GM12878 (cell line): ENCODE measurements at regions not wholly inside any gene's neighbourhood (a gene's known extent, or its start where the extent isn't known, plus 50 kb on each side); places are given as distances from the start of the nearest gene placed in this dataset.

Experiments used
- ATAC-seq: fragments of 200-7000 bp; cut with Tn5 transposase; 3 replicates; pipeline ENCODE4 v1.9.1; 2020; ENCODE audit warnings: mild to moderate bottlenecking, moderate library complexity
- BruUV-seq: library from RNA; stranded (reverse); fragments of 400-500 nt; replicated peaks from 2 replicates; lab custom pipeline; 2021; lab: Mats Ljungman, UMichigan
- CTCF ChIA-PET: fragments of 300-600 bp; sonication (Branson Sonifier 250); formaldehyde crosslinking; extraction: SDS; loops from one replicate; lab custom pipeline; 2021; ENCODE audit warnings: inconsistent platforms; lab: Yijun Ruan, JAX
- POLR2A ChIA-PET: fragments of 350-600 bp; formaldehyde crosslinking; extraction: SDS; loops from one replicate; lab custom pipeline; 2021; ENCODE audit warnings: inconsistent platforms; lab: Charles Lee
- RAD21 ChIA-PET: fragments of 300-600 bp; sonication (Branson Sonifier 250); formaldehyde crosslinking; loops from one replicate; lab custom pipeline; 2023; ENCODE audit warnings: antibody characterized with exemption; ENCODE audit not compliant: unreplicated experiment; lab: Charles Lee
- SMC1A ChIA-PET: fragments of 300-600 bp; sonication (Branson Sonifier 250); formaldehyde crosslinking; loops from one replicate; lab custom pipeline; 2023; ENCODE audit not compliant: unreplicated experiment, uncharacterized antibody; lab: Charles Lee
- DNase-seq: peaks from one replicate; pipeline ENCODE4 v3.0.0-alpha.2; 2011; ENCODE audit warnings: low read depth, low spot score
- FAIRE-seq: peaks from 3 replicates; lab custom pipeline; 2011; peaks lifted over from hg19 to GRCh38; lab: Jason Lieb, UNC
- H2AFZ ChIP-seq: 2 replicates; pipeline ENCODE4 v1.6.0; 2011; ENCODE audit warnings: low read depth, low read length, control low read depth; ENCODE audit not compliant: control insufficient read depth
- H3K27ac ChIP-seq: 2 replicates; pipeline ENCODE4 v1.5.1; 2011; ENCODE audit warnings: control low read depth; ENCODE audit not compliant: control insufficient read depth, insufficient read depth
- H3K27me3 ChIP-seq, 2 experiments: replicated peaks in 1 of 2; 2 replicates each; pipeline versions ENCODE4 v1.6.0 to v1.6.1; 2011; ENCODE audit warnings: low read length in 1 of 2; ENCODE audit not compliant: control insufficient read depth in 2 of 2, insufficient read depth in 2 of 2
- H3K36me3 ChIP-seq, 2 experiments: 2 replicates each; pipeline ENCODE4 v1.5.1; 2011; ENCODE audit warnings: low read length in 1 of 2; ENCODE audit not compliant: control insufficient read depth in 2 of 2, insufficient read depth in 2 of 2
- H3K4me1 ChIP-seq: 2 replicates; pipeline ENCODE4 v1.6.1; 2011; ENCODE audit warnings: mild to moderate bottlenecking, low read length, moderate library complexity, mixed read lengths; ENCODE audit not compliant: control insufficient read depth, insufficient read depth
- H3K4me2 ChIP-seq: 2 replicates; pipeline ENCODE4 v1.6.0; 2011; ENCODE audit warnings: control low read depth; ENCODE audit not compliant: control insufficient read depth, insufficient read depth
- H3K4me3 ChIP-seq: fragments of 200-600 bp; sonication (generic); 2 replicates; pipeline ENCODE4 v1.5.1; 2016
- H3K79me2 ChIP-seq: 2 replicates; pipeline ENCODE4 v1.6.0; 2011; ENCODE audit warnings: low read length; ENCODE audit not compliant: control insufficient read depth, insufficient read depth
- H3K9ac ChIP-seq: 2 replicates; pipeline ENCODE4 v1.8.0; 2011; ENCODE audit warnings: low read length, control low read depth, mixed read lengths; ENCODE audit not compliant: control insufficient read depth, insufficient read depth
- H3K9me3 ChIP-seq: replicated peaks from 3 replicates; pipeline ENCODE4 v1.5.1; 2011; ENCODE audit warnings: mild to moderate bottlenecking, low read length; ENCODE audit not compliant: control insufficient read depth, insufficient read depth
- H4K20me1 ChIP-seq: 2 replicates; pipeline ENCODE4 v1.6.0; 2011; ENCODE audit not compliant: control insufficient read depth, insufficient read depth
- KDM1A ChIP-seq: fragments of 200-600 bp; sonication (generic); IDR thresholded peaks from 2 replicates; pipeline ENCODE4 v1.6.1; 2016; ENCODE audit warnings: borderline replicate concordance
- NFYA ChIP-seq: IDR thresholded peaks from 2 replicates; pipeline ENCODE4 v1.6.1; 2011; ENCODE audit warnings: low read depth, mild to moderate bottlenecking, low read length, improper control_type of control experiment, borderline replicate concordance
- NR2F1 ChIP-seq: fragments of 450-650 bp; conservative IDR thresholded peaks from 2 replicates; pipeline ENCODE4 v1.6.1; 2017; ENCODE audit warnings: mild to moderate bottlenecking
- PML ChIP-seq: IDR thresholded peaks from 2 replicates; pipeline ENCODE4 v1.6.1; 2012; ENCODE audit warnings: low read length, inconsistent platforms
- RBBP5 ChIP-seq: fragments of 200-600 bp; sonication (generic); conservative IDR thresholded peaks from 2 replicates; pipeline ENCODE4 v1.6.1; 2016
- SMAD1 ChIP-seq: fragments of 450-650 bp; IDR thresholded peaks from 2 replicates; pipeline ENCODE4 v1.6.1; 2018; ENCODE audit warnings: mild to moderate bottlenecking, low read depth; ENCODE audit not compliant: partially characterized antibody
- ZNF24 ChIP-seq: fragments of 450-650 bp; IDR thresholded peaks from 2 replicates; pipeline ENCODE4 v1.6.1; 2017; ENCODE audit warnings: antibody characterized with exemption, mild to moderate bottlenecking
- ZNF384 ChIP-seq: IDR thresholded peaks from 2 replicates; pipeline ENCODE4 v1.6.1; 2012; ENCODE audit warnings: low read depth, mild to moderate bottlenecking, low read length, improper control_type of control experiment, borderline replicate concordance
- WGBS: methylation state at CpG from one replicate; pipeline ENCODE4 v1.1.6; 2016; ENCODE audit warnings: low lambda C conversion rate; ENCODE audit not compliant: insufficient replicate concordance, insufficient coverage; ENCODE audit errors: missing lambda C conversion rate; 5-methylcytosine and 5-hydroxymethylcytosine counted together
- in situ Hi-C: fragments of 300-500 bp; cut with MboI; formaldehyde crosslinking; loops from 9 replicates; pipeline ENCODE4 v1.14.3; 2018; ENCODE audit warnings: mixed read lengths
- intact Hi-C: fragments of 100-400 bp; cut with micrococcal nuclease; formaldehyde crosslinking; loops from one replicate; pipeline ENCODE4 v1.14.2; 2022; ENCODE audit not compliant: unreplicated experiment

- SMC1A ChIA-PET: no interaction called here
- in situ Hi-C loops: loop anchor here (5.0 kb wide), 1 partner anchor 296 kb away; no protein-coding TSS in a partner anchor
- Histone ChIP-seq H3K27ac (no peak overlapping the region), H3K79me2 (no peaks in the 10 kb centered on the region), H2AFZ (no peak overlapping the region), H3K9ac (no peak overlapping the region)
- FAIRE-seq (no peak), ATAC-seq (no peak)
- POLR2A ChIA-PET: no interaction called here
- RAD21 ChIA-PET: no interaction called here
- TF ChIP-seq KDM1A (no peak), ZNF24 (no peak), NFYA (no peak), PML (no peak), SMAD1 (no peak), NR2F1 (no peak), RBBP5 (no peak), ZNF384 (no peak)
- TF ChIP-seq, all 136 proteins: peak for 0
- Histone ChIP-seq H3K9me3 (peaks cover 2% of the 10 kb centered on the region; the same call in 2 of the 3 replicates), H4K20me1 (no peaks in the 10 kb centered on the region), H3K4me2 (no peak overlapping the region), H3K36me3 (no peaks in the 10 kb centered on the region), H3K4me1 (no peaks in the 10 kb centered on the region), H3K27me3 (no peaks in the 10 kb centered on the region), H3K4me3 (no peak overlapping the region)
- DNase-seq: no peak
- BruUV-seq: no TSS peak
- intact Hi-C loops: no loop called here
- WGBS: 84% methylated on average over 17 of the region's 20 CpGs
- CTCF ChIA-PET: no interaction called here
These were observed 82.7 kb upstream of the SFSWAP start for GRCh38 chr12:131628023-131628740.
